Trophoblast cell (in vitro differentiated cells and primary cell): ENCODE measurements at regions not wholly inside any gene's neighbourhood (a gene's known extent, or its start where the extent isn't known, plus 50 kb on each side); places are given as distances from the start of the nearest gene placed in this dataset.

Experiments used
- DNase-seq, 2 donors: peaks; one replicate each; pipeline ENCODE4 v3.0.0-alpha.2; 2016
- H2AFZ ChIP-seq: 2 replicates; pipeline ENCODE4 v1.6.1; 2013; ENCODE audit warnings: low read length, moderate library complexity, mild to moderate bottlenecking; ENCODE audit not compliant: insufficient read depth, poor library complexity
- H2AK5ac ChIP-seq: 2 replicates; pipeline ENCODE4 v1.6.1; 2013; ENCODE audit warnings: mild to moderate bottlenecking, low read length
- H2BK120ac ChIP-seq: 2 replicates; pipeline ENCODE4 v1.6.1; 2013; ENCODE audit warnings: low read length, mild to moderate bottlenecking, moderate library complexity; ENCODE audit not compliant: insufficient read depth, poor library complexity
- H2BK12ac ChIP-seq: 2 replicates; pipeline ENCODE4 v1.6.1; 2013; ENCODE audit warnings: mild to moderate bottlenecking, low read length, moderate library complexity
- H2BK5ac ChIP-seq: 2 replicates; pipeline ENCODE4 v1.6.1; 2013; ENCODE audit warnings: low read length, low read depth, moderate library complexity, mild to moderate bottlenecking; ENCODE audit not compliant: poor library complexity
- H3K14ac ChIP-seq: 2 replicates; pipeline ENCODE4 v1.6.1; 2013; ENCODE audit warnings: mild to moderate bottlenecking, low read length
- H3K18ac ChIP-seq: 2 replicates; pipeline ENCODE4 v1.6.1; 2013; ENCODE audit warnings: mild to moderate bottlenecking, low read length
- H3K23ac ChIP-seq: 2 replicates; pipeline ENCODE4 v1.6.1; 2013; ENCODE audit warnings: low read length
- H3K27ac ChIP-seq: 2 replicates; pipeline ENCODE4 v1.5.1; 2013; ENCODE audit warnings: low read depth, mild to moderate bottlenecking, inconsistent platforms, low read length, moderate library complexity
- H3K27me3 ChIP-seq: 2 replicates; pipeline ENCODE4 v1.6.1; 2013; ENCODE audit warnings: inconsistent platforms, mild to moderate bottlenecking, low read length, moderate library complexity; ENCODE audit not compliant: insufficient read depth
- H3K36me3 ChIP-seq, 2 experiments: 1 replicate in 1 of 2; 2 replicates in 1 of 2; pipeline ENCODE4 v1.6.1; 2013; ENCODE audit warnings: low read length in 2 of 2, mild to moderate bottlenecking in 2 of 2, moderate library complexity in 1 of 2; ENCODE audit not compliant: insufficient read depth in 2 of 2, control insufficient read depth in 1 of 2
- H3K4ac ChIP-seq: 2 replicates; pipeline ENCODE4 v1.6.1; 2013; ENCODE audit warnings: low read depth, mild to moderate bottlenecking, low read length, moderate library complexity
- H3K4me1 ChIP-seq, 2 experiments: 1 replicate in 1 of 2; 2 replicates in 1 of 2; pipeline ENCODE4 v1.6.1; 2013; ENCODE audit warnings: low read length in 2 of 2, mild to moderate bottlenecking in 2 of 2, moderate library complexity in 1 of 2; ENCODE audit not compliant: insufficient read depth in 2 of 2, control insufficient read depth in 1 of 2
- H3K4me2 ChIP-seq: 2 replicates; pipeline ENCODE4 v1.6.1; 2013; ENCODE audit warnings: inconsistent platforms, mild to moderate bottlenecking, low read length, moderate library complexity
- H3K4me3 ChIP-seq: 2 replicates; pipeline ENCODE4 v1.5.1; 2013; ENCODE audit warnings: mild to moderate bottlenecking, low read depth, low read length, inconsistent platforms
- H3K79me1 ChIP-seq: one replicate; pipeline ENCODE4 v1.6.1; 2013; ENCODE audit warnings: low read length
- H3K79me2 ChIP-seq: 2 replicates; pipeline ENCODE4 v1.6.1; 2013; ENCODE audit warnings: low read length, mild to moderate bottlenecking; ENCODE audit not compliant: control insufficient read depth, insufficient read depth, poor library complexity
- H3K9ac ChIP-seq: 2 replicates; pipeline ENCODE4 v1.6.1; 2013; ENCODE audit warnings: mild to moderate bottlenecking, low read length
- H3K9me3 ChIP-seq: 2 replicates; pipeline ENCODE4 v1.6.1; 2013; ENCODE audit warnings: low read depth, mild to moderate bottlenecking, control low read depth, inconsistent platforms, low read length; ENCODE audit not compliant: insufficient read depth
- H4K12ac ChIP-seq: 2 replicates; pipeline ENCODE4 v1.6.1; 2013; ENCODE audit warnings: low read depth, mild to moderate bottlenecking, low read length, moderate library complexity
- H4K8ac ChIP-seq: 2 replicates; pipeline ENCODE4 v1.6.1; 2013; ENCODE audit warnings: low read depth, mild to moderate bottlenecking, low read length, moderate library complexity
- H4K91ac ChIP-seq: one replicate; pipeline ENCODE4 v1.6.1; 2013; ENCODE audit warnings: low read depth, mild to moderate bottlenecking, low read length, moderate library complexity
- WGBS: extraction: QIAGEN DNeasy Blood & Tissue Kit; methylation state at CpG from one replicate; pipeline ENCODE4 v1.1.7; 2013; ENCODE audit warnings: missing lambda C conversion rate; ENCODE audit not compliant: insufficient read length, insufficient coverage; ENCODE audit errors: extremely low coverage; 5-methylcytosine and 5-hydroxymethylcytosine counted together

DNA sequence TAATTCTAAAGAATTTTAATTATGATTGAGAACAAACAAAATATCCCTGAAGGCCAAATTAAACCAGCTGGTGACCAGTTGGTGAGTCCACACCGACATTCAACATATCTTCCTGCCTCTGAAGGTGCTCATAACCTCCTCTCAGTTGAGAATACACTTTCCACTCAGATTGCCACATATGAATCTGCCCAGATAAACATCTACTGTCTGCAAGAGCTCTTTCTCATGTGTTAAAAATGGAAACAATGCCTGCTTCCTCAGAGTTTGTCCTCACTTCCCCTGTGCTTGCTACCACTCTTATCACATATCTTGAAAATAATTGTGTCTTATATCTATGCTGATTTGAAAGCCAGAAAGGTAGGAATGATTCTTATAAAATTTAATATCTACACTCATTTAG is 177.7 kb upstream of the GULP1 start:
- H3K79me1 ChIP-seq = no peaks in the 10 kb centered on the region
- peaks cover 0 to 3% of the 10 kb centered on the region in 2 experiments for H3K4me1 ChIP-seq
- no peak overlapping the region for H3K4ac ChIP-seq
- H3K9ac ChIP-seq = no peak overlapping the region
- H4K8ac ChIP-seq = no peak overlapping the region
- H2AFZ ChIP-seq = no peak overlapping the region
- no peak overlapping the region for H2BK5ac ChIP-seq
- no peak overlapping the region for H3K4me3 ChIP-seq
- no peak overlapping the region for H4K12ac ChIP-seq
- H3K27me3 ChIP-seq = no peaks in the 10 kb centered on the region
- WGBS = no CpG with 5 or more reads among the region's 1 CpG
- H3K79me2 ChIP-seq = no peaks in the 10 kb centered on the region
- H2AK5ac ChIP-seq = no peak overlapping the region
- no peak overlapping the region for H3K14ac ChIP-seq
- DNase-seq = peak; percentile 80 to 94
- no peaks in the 10 kb centered on the region for H3K36me3 ChIP-seq
- H3K27ac ChIP-seq = no peak overlapping the region
- H3K18ac ChIP-seq = no peak overlapping the region
- no peak overlapping the region for H3K23ac ChIP-seq
- no peak overlapping the region for H3K4me2 ChIP-seq
- H2BK120ac ChIP-seq = no peak overlapping the region
- H4K91ac ChIP-seq = no peak overlapping the region
- no peaks in the 10 kb centered on the region for H3K9me3 ChIP-seq
- H2BK12ac ChIP-seq = no peak overlapping the region

DNA sequence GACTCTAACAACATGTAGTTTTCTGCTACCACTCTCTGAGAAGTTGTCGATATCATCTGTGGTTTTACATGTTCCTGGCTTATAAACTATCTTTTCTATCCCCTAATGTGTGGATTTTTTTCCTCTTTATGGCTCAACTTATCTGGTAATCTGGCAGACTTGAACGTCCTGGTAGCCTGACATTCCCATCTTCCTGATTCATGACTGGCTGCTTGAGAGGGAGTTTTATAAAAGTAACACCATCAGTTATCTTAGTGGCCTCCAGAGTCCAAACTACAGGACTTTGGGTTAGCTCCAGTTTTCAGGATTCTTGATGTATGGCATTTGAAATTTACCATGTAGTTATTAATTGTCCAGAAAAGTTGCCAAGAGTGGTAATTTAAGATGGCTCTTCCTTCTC is 174.0 kb upstream of the GULP1 start:
- Histone ChIP-seq H3K9ac (no peak overlapping the region), H3K27ac (no peak overlapping the region), H3K4ac (no peak overlapping the region), H3K4me1 (peaks cover 0 to 3% of the 10 kb centered on the region in 2 experiments), H3K4me2 (no peak overlapping the region), H3K23ac (no peak overlapping the region), H2BK120ac (no peak overlapping the region), H3K14ac (no peak overlapping the region), H2AFZ (no peak overlapping the region), H2BK12ac (no peak overlapping the region), H3K36me3 (no peaks in the 10 kb centered on the region), H3K18ac (no peak overlapping the region), H3K79me1 (no peaks in the 10 kb centered on the region), H3K4me3 (no peak overlapping the region), H4K8ac (no peak overlapping the region), H4K91ac (no peak overlapping the region), H4K12ac (no peak overlapping the region), H2BK5ac (no peak overlapping the region), H3K79me2 (no peaks in the 10 kb centered on the region), H2AK5ac (no peak overlapping the region), H3K27me3 (no peaks in the 10 kb centered on the region), H3K9me3 (peaks cover 2% of the 10 kb centered on the region)
- WGBS = no CpG with 5 or more reads among the region's 2 CpGs
- peak; percentile 33 to 60 for DNase-seq

DNA sequence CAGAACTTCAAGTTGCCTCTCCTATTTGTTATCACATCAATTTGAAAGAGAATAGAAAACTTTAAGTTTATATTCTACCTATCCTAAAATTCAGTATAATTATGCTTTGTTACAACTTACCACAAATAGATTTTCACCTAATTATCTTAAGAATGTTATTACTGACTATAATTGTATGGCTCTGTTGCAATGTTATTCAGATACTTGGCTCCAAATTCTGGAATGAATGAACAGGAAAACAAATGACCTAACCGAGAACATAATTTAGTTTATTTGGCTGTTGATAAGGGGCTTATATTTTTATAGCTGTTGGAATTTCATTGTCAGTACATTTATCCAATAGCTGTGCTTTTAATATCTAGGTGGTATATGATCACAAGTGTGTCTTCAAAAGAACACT is 173.2 kb upstream of the GULP1 start:
- H3K23ac ChIP-seq = no peak overlapping the region
- H3K79me1 ChIP-seq = no peaks in the 10 kb centered on the region
- no peak overlapping the region for H3K9ac ChIP-seq
- H2BK12ac ChIP-seq = no peak overlapping the region
- H4K8ac ChIP-seq = no peak overlapping the region
- no peak overlapping the region for H3K4me2 ChIP-seq
- no peak overlapping the region for H3K14ac ChIP-seq
- no peak for DNase-seq
- no peak overlapping the region for H2AFZ ChIP-seq
- peaks cover 2% of the 10 kb centered on the region for H3K9me3 ChIP-seq
- H3K4me1 ChIP-seq = peaks cover 0 to 3% of the 10 kb centered on the region in 2 experiments
- H3K18ac ChIP-seq = no peak overlapping the region
- H4K12ac ChIP-seq = no peak overlapping the region
- no peak overlapping the region for H2BK120ac ChIP-seq
- H3K4me3 ChIP-seq = no peak overlapping the region
- no peak overlapping the region for H2AK5ac ChIP-seq
- WGBS = no CpG with 5 or more reads among the region's 1 CpG
- H3K4ac ChIP-seq = no peak overlapping the region
- H3K27me3 ChIP-seq = no peaks in the 10 kb centered on the region
- H2BK5ac ChIP-seq = no peak overlapping the region
- no peaks in the 10 kb centered on the region for H3K36me3 ChIP-seq
- no peak overlapping the region for H4K91ac ChIP-seq
- no peak overlapping the region for H3K27ac ChIP-seq
- H3K79me2 ChIP-seq = no peaks in the 10 kb centered on the region

DNA sequence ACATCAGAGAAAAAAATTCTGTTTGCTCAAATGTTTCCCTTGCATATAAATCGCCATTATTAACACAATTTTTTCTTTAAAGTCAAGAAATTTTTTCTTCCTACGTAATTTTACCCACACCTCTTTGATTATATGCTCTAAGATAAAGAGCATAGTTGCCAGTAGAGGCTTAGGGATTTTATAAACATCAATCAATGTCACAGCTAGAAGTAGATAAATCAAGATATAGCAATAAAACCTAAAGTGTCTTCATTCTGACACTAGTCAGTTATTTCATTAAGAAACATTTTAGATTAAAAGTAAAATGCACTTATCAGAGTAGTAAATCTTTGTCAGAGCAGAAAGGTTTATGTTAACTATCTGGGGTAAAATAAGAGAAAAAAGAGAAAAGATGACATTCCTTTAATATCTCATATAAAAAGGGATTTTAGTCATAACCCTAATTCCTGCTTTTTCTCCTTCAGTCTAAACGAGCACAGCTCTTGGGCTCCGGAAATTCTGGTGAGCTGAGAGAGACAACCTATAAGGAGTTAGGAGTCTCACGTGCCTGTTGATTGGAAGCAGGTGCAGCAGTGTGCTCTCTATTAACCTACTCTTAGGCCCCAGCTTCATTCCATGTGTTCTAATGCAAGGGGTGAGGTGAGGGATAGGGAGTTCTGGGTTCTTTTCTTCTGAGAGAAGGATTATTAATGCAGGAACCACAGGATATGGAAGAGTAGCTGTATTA is 172.4 kb upstream of the GULP1 start:
- no peak overlapping the region for H2BK5ac ChIP-seq
- H3K79me1 ChIP-seq = no peaks in the 10 kb centered on the region
- no peak overlapping the region for H4K8ac ChIP-seq
- no peaks in the 10 kb centered on the region for H3K4me1 ChIP-seq
- no peak overlapping the region for H3K9ac ChIP-seq
- no peak overlapping the region for H4K91ac ChIP-seq
- no peak overlapping the region for H2AK5ac ChIP-seq
- peaks cover 2% of the 10 kb centered on the region for H3K9me3 ChIP-seq
- H3K14ac ChIP-seq = no peak overlapping the region
- no peak for DNase-seq
- H3K23ac ChIP-seq = no peak overlapping the region
- no peaks in the 10 kb centered on the region for H3K36me3 ChIP-seq
- no peak overlapping the region for H2BK12ac ChIP-seq
- no peak overlapping the region for H3K4me3 ChIP-seq
- H3K18ac ChIP-seq = no peak overlapping the region
- H2AFZ ChIP-seq = no peak overlapping the region
- no peaks in the 10 kb centered on the region for H3K79me2 ChIP-seq
- no peak overlapping the region for H2BK120ac ChIP-seq
- no peak overlapping the region for H3K4ac ChIP-seq
- no peaks in the 10 kb centered on the region for H3K27me3 ChIP-seq
- WGBS = 100% methylated on average over 2 of the region's 5 CpGs
- no peak overlapping the region for H3K4me2 ChIP-seq
- H3K27ac ChIP-seq = no peak overlapping the region
- no peak overlapping the region for H4K12ac ChIP-seq
